ENCODE measurements at regions not wholly inside any gene's neighbourhood (a gene's known extent, or its start where the extent isn't known, plus 50 kb on each side); places are given as distances from the start of the nearest gene placed in this dataset.

GRCh38 chr13:99665711-99666110 lies 164.4 kb downstream of the TM9SF2 start:
- TF ChIP-seq CTCF (IDR thresholded peaks at IDR 0.05; ENCODE audit: borderline replicate concordance, extremely low read depth, low read length, poor library complexity, severe bottlenecking), result no peak
- TF ChIP-seq EZH2 (IDR thresholded peaks at IDR 0.05; ENCODE audit: borderline replicate concordance, low read depth, low read length, severe bottlenecking), result no peak
